PC-9 (cell line): ENCODE measurements at regions not wholly inside any gene's neighbourhood (a gene's known extent, or its start where the extent isn't known, plus 50 kb on each side); places are given as distances from the start of the nearest gene placed in this dataset.

Experiments used
- EZH2 ChIP-seq: fragments of 200-600 bp; sonication (generic); IDR thresholded peaks from 2 replicates; pipeline ENCODE4 v1.8.0; 2017; ENCODE audit warnings: antibody characterized with exemption, low read depth
- TF ChIP-seq, protein P1 (sequence below): fragments of 200-600 bp; sonication (generic); conservative IDR thresholded peaks from 2 replicates; pipeline ENCODE4 v1.6.1; 2017; ENCODE audit warnings: mixed run types, antibody characterized with exemption, mild to moderate bottlenecking, moderate library complexity

DNA sequence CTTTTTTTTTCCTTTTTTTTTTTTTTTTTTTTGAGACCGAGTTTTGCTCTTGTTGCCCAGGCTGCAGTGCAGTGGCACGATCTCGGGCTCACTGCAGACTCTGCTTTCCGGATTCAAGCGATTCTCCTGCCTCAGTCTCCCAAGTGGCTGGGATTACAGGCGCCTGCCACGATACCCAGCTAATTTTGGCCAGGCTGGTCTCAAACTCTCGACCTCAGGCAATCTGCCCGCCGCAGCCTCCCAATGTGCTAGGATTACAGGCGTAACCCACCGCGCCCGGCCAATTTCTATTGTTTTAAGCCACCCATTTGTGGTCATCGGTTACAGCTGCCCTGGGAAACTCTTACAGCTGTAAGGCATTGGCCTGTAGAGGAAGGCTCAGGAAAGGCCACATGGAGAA lies 617.7 kb downstream of the GABRG2 start:
- no peak for TF ChIP-seq EZH2
- TF ChIP-seq, protein P1, sequence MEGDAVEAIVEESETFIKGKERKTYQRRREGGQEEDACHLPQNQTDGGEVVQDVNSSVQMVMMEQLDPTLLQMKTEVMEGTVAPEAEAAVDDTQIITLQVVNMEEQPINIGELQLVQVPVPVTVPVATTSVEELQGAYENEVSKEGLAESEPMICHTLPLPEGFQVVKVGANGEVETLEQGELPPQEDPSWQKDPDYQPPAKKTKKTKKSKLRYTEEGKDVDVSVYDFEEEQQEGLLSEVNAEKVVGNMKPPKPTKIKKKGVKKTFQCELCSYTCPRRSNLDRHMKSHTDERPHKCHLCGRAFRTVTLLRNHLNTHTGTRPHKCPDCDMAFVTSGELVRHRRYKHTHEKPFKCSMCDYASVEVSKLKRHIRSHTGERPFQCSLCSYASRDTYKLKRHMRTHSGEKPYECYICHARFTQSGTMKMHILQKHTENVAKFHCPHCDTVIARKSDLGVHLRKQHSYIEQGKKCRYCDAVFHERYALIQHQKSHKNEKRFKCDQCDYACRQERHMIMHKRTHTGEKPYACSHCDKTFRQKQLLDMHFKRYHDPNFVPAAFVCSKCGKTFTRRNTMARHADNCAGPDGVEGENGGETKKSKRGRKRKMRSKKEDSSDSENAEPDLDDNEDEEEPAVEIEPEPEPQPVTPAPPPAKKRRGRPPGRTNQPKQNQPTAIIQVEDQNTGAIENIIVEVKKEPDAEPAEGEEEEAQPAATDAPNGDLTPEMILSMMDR = no peak
